ENCODE measurements at regions not wholly inside any gene's neighbourhood (a gene's known extent, or its start where the extent isn't known, plus 50 kb on each side); places are given as distances from the start of the nearest gene placed in this dataset.

- Mint-ChIP-seq H3K4me1 (ENCODE audit: unreplicated experiment) (no peaks in the 10 kb centered on the region), H3K9me3 (ENCODE audit: unreplicated experiment) (no peaks in the 10 kb centered on the region), H3K27me3 (ENCODE audit: unreplicated experiment) (peaks cover 2% of the 10 kb centered on the region), H3K27ac (ENCODE audit: unreplicated experiment) (no peak overlapping the region), H3K4me3 (ENCODE audit: unreplicated experiment) (no peak overlapping the region), H3K36me3 (ENCODE audit: low read depth, unreplicated experiment) (no peaks in the 10 kb centered on the region)
- TF ChIP-seq CTCF (IDR thresholded peaks at IDR 0.05; ENCODE audit: unreplicated experiment) = no peak
- DNase-seq (ENCODE audit: low spot score) = no peak
Measured at GRCh38 chr11:91350931-91351330, 873.7 kb upstream of the FAT3 start.

GRCh38 chr11:91326751-91327150 is 897.9 kb upstream of the FAT3 start:
- H3K4me1 Mint-ChIP-seq (ENCODE audit: unreplicated experiment) = no peaks in the 10 kb centered on the region
- no peak for DNase-seq (ENCODE audit: low spot score)
- H3K27me3 Mint-ChIP-seq (ENCODE audit: unreplicated experiment) = no peaks in the 10 kb centered on the region
- no peaks in the 10 kb centered on the region for H3K36me3 Mint-ChIP-seq (ENCODE audit: low read depth, unreplicated experiment)
- no peaks in the 10 kb centered on the region for H3K9me3 Mint-ChIP-seq (ENCODE audit: unreplicated experiment)
- H3K4me3 Mint-ChIP-seq (ENCODE audit: unreplicated experiment) = no peak overlapping the region
- no peak for TF ChIP-seq CTCF (IDR thresholded peaks at IDR 0.05; ENCODE audit: unreplicated experiment)
- H3K27ac Mint-ChIP-seq (ENCODE audit: unreplicated experiment) = no peak overlapping the region

GRCh38 chr11:91326280-91326679 is 898.3 kb upstream of the FAT3 start:
- DNase-seq (ENCODE audit: low spot score) = no peak
- Mint-ChIP-seq H3K4me1 (ENCODE audit: unreplicated experiment) (no peaks in the 10 kb centered on the region), H3K27ac (ENCODE audit: unreplicated experiment) (no peak overlapping the region), H3K36me3 (ENCODE audit: low read depth, unreplicated experiment) (no peaks in the 10 kb centered on the region), H3K27me3 (ENCODE audit: unreplicated experiment) (no peaks in the 10 kb centered on the region), H3K9me3 (ENCODE audit: unreplicated experiment) (no peaks in the 10 kb centered on the region), H3K4me3 (ENCODE audit: unreplicated experiment) (no peak overlapping the region)
- TF ChIP-seq CTCF (IDR thresholded peaks at IDR 0.05; ENCODE audit: unreplicated experiment) = no peak

GRCh38 chr11:91314521-91314920 is 910.1 kb upstream of the FAT3 start:
- Mint-ChIP-seq H3K27me3 (ENCODE audit: unreplicated experiment) (no peaks in the 10 kb centered on the region), H3K36me3 (ENCODE audit: low read depth, unreplicated experiment) (no peaks in the 10 kb centered on the region), H3K4me3 (ENCODE audit: unreplicated experiment) (no peak overlapping the region), H3K9me3 (ENCODE audit: unreplicated experiment) (no peaks in the 10 kb centered on the region), H3K27ac (ENCODE audit: unreplicated experiment) (no peak overlapping the region), H3K4me1 (ENCODE audit: unreplicated experiment) (no peaks in the 10 kb centered on the region)
- TF ChIP-seq CTCF (IDR thresholded peaks at IDR 0.05; ENCODE audit: unreplicated experiment) = no peak
- DNase-seq (ENCODE audit: low spot score) = no peak

GRCh38 chr11:91312541-91312940 is 912.1 kb upstream of the FAT3 start:
- H3K27me3 Mint-ChIP-seq (ENCODE audit: unreplicated experiment) = no peaks in the 10 kb centered on the region
- H3K4me1 Mint-ChIP-seq (ENCODE audit: unreplicated experiment) = no peaks in the 10 kb centered on the region
- no peak for DNase-seq (ENCODE audit: low spot score)
- no peaks in the 10 kb centered on the region for H3K36me3 Mint-ChIP-seq (ENCODE audit: low read depth, unreplicated experiment)
- H3K4me3 Mint-ChIP-seq (ENCODE audit: unreplicated experiment) = no peak overlapping the region
- H3K27ac Mint-ChIP-seq (ENCODE audit: unreplicated experiment) = no peak overlapping the region
- TF ChIP-seq CTCF (IDR thresholded peaks at IDR 0.05; ENCODE audit: unreplicated experiment) = no peak
- H3K9me3 Mint-ChIP-seq (ENCODE audit: unreplicated experiment) = no peaks in the 10 kb centered on the region
